ENCODE measurements at regions not wholly inside any gene's neighbourhood (a gene's known extent, or its start where the extent isn't known, plus 50 kb on each side); places are given as distances from the start of the nearest gene placed in this dataset.

GRCh38 chr7:16301291-16301690, 120.0 kb downstream of the CRPPA start:
- Histone ChIP-seq H3K9me3 (ENCODE audit: control insufficient read depth, insufficient read depth, low read depth, low read length) (no peaks in the 10 kb centered on the region), H3K4me1 (ENCODE audit: control insufficient read depth, insufficient read depth, low read length) (no peaks in the 10 kb centered on the region), H3K4me3 (ENCODE audit: low read depth in 2 of 2, low read length in 2 of 2) (no peak overlapping the region), H3K27ac (ENCODE audit: low read length) (no peak overlapping the region), H3K27me3 (ENCODE audit: control insufficient read depth, insufficient read depth, low read length) (no peaks in the 10 kb centered on the region), H3K36me3 (ENCODE audit: control insufficient read depth, insufficient read depth, low read length) (no peaks in the 10 kb centered on the region)
- TF ChIP-seq REST (IDR thresholded peaks at IDR 0.05; ENCODE audit: insufficient read depth in 1 of 2, low read depth in 2 of 2, low read length in 1 of 2), result no peak
- no peak for TF ChIP-seq SIN3A (IDR thresholded peaks at IDR 0.05; ENCODE audit: borderline replicate concordance, insufficient read depth, low read depth, low read length)
- no peak for TF ChIP-seq CTCF (IDR thresholded peaks at IDR 0.05)
- TF ChIP-seq TCF7L2 (IDR thresholded peaks at IDR 0.05; ENCODE audit: low read depth, low read length), result no peak
- TF ChIP-seq POLR2AphosphoS5 (IDR thresholded peaks at IDR 0.05; ENCODE audit: low read depth, low read length), result no peak
- DNase-seq (ENCODE audit: low read depth, low spot score) (no peak), ATAC-seq (no peak)
- intact Hi-C loops (cut with micrococcal nuclease; ENCODE audit: unreplicated experiment), result no loop called here
- BruUV-seq (replicated peaks), result no TSS peak
- POLR2A ChIA-PET, result no interaction called here
- in situ Hi-C loops (cut with HindIII; ENCODE audit: low pct_unique_long_range_greater_than_20kb, low sequenced_read_pairs), result no loop called here
- CTCF ChIA-PET, result no interaction called here

GRCh38 chr7:16300361-16300895, 120.9 kb downstream of the CRPPA start:
- in situ Hi-C loops (cut with HindIII; ENCODE audit: low pct_unique_long_range_greater_than_20kb, low sequenced_read_pairs) (no loop called here), intact Hi-C loops (cut with micrococcal nuclease; ENCODE audit: unreplicated experiment) (no loop called here)
- no peaks in the 10 kb centered on the region for H3K36me3 ChIP-seq (ENCODE audit: control insufficient read depth, insufficient read depth, low read length)
- ChIA-PET CTCF (no interaction called here), POLR2A (no interaction called here)
- no peaks in the 10 kb centered on the region for H3K27me3 ChIP-seq (ENCODE audit: control insufficient read depth, insufficient read depth, low read length)
- H3K9me3 ChIP-seq (ENCODE audit: control insufficient read depth, insufficient read depth, low read depth, low read length), result no peaks in the 10 kb centered on the region
- ATAC-seq (no peak), DNase-seq (ENCODE audit: low read depth, low spot score) (no peak)
- H3K27ac ChIP-seq (ENCODE audit: low read length), result no peak overlapping the region
- H3K4me3 ChIP-seq (ENCODE audit: low read depth in 2 of 2, low read length in 2 of 2), result no peak overlapping the region
- H3K4me1 ChIP-seq (ENCODE audit: control insufficient read depth, insufficient read depth, low read length), result no peaks in the 10 kb centered on the region
- TF ChIP-seq CTCF (IDR thresholded peaks at IDR 0.05) (no peak), SIN3A (IDR thresholded peaks at IDR 0.05; ENCODE audit: borderline replicate concordance, insufficient read depth, low read depth, low read length) (no peak), POLR2AphosphoS5 (IDR thresholded peaks at IDR 0.05; ENCODE audit: low read depth, low read length) (no peak), TCF7L2 (IDR thresholded peaks at IDR 0.05; ENCODE audit: low read depth, low read length) (no peak), REST (IDR thresholded peaks at IDR 0.05; ENCODE audit: insufficient read depth in 1 of 2, low read depth in 2 of 2, low read length in 1 of 2) (no peak)
- BruUV-seq (replicated peaks), result no TSS peak

Data from Panc1 (cell line).